HG02678 (cell line): ENCODE measurements at regions not wholly inside any gene's neighbourhood (a gene's known extent, or its start where the extent isn't known, plus 50 kb on each side); places are given as distances from the start of the nearest gene placed in this dataset.

ENCODE experiments used
- ATAC-seq: cut with Tn5 transposase; IDR thresholded peaks from one replicate; pipeline ENCODE4 v1.9.1; 2021; ENCODE audit warnings: mild to moderate bottlenecking, moderate library complexity; ENCODE audit not compliant: unreplicated experiment

GRCh38 chr4:122555216-122555615, 65.7 kb downstream of the IL21 start:
- no peak for ATAC-seq

- no peak for ATAC-seq
These were observed 67.4 kb downstream of the IL21 start for GRCh38 chr4:122553432-122553831.

DNA sequence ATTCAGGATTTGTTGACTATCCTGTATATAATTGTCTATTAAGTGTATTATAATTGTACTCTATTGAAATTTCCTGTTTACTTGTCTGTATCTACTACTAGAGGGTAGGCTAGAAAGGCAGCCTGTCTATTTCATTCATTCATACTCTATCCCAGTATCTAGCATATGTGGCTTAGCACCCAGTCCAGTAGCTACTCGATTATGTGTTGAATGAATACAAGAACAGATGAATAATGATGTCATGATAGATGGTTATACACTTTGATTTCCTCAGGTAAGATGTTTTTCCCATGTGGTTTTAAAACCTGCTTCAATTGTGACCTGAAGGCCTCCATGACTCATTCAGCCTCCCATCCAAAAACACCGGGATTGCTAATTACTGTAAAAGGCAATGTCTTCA, 68.0 kb downstream of the IL21 start:
- no peak for ATAC-seq

GRCh38 chr4:122548886-122549630, 71.8 kb downstream of the IL21 start:
- ATAC-seq = peak; percentile 43

DNA sequence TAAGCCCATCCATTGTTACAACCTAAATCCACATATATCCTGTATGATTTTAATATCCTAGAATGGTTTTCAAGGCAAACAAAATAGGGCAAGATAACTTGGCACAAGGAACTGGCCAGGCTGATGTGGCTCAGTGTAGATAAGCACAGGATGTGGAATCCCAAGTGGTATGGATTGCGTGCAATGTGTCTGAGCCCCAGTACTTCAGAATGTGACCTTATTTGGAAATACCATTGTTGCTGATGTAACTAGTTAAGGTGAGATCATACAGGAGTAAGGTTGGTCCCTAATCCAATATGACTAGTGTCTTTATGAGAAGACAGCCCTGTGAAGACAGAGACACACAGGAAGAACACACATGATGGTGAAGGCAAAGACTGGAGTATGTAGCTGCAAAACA, 72.4 kb downstream of the IL21 start:
- no peak for ATAC-seq

DNA sequence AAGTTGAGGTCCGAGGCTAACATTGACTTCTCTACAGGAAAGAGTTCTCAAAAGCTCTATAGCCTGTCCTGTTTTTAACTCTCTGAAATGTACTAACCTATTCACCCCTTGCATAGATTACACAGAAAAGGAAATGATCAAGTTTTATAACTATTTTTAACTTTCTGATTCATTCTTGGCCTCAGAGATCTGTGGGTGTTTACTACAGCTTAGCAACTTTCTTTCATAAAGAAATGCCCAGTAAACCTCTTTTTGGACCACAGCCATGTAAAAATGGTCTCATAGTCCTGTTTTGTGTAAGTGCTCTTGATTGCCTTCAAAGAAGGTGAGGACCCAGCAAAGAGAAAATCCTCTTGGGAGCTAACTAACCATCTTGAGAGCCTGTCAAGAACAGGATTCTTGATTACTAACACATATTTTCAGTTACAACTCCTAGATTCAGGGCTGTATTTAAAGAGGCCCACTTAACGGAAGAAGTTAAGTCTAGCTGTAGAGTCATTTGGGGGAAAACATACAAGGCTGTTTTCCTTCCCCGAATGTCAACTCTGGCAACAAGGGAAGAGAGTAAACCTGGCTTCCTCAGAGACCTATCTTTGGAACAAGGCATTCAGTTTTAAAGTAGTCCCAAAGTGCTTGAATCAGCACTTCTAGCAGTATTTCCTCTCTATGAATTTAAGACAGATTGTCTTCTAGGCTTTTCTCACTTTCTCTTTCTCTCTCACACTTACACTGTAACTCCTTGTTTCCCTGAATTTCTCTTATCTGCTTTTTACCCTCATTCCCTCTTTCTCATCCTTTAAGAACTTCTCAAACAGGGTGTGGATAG, 78.2 kb downstream of the IL21 start:
- peak; percentile 82 for ATAC-seq

- ATAC-seq = peak; percentile 14
These were observed 78.9 kb downstream of the IL21 start for GRCh38 chr4:122541996-122542395.

DNA sequence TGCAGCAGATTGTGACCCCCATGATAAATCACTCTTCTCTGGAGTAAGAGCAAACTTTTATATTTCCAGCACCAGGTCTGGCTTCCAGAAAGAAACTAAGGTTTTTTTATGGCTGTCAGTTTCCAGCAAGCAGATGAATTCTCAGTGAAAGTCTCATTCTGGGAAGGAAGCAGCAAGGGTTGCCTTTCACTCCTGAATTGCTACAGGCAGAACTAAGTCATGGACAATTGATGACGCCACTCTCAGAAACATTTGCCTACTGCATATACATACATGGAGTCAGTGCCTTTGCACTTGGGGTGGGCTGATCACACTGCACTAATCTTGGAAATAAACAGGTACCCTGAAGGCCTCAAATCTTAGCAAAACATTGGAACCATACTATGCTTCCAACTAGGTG, 80.0 kb downstream of the IL21 start:
- ATAC-seq = no peak

- ATAC-seq = no peak
These were observed 80.9 kb downstream of the IL21 start for GRCh38 chr4:122539861-122540465.

DNA sequence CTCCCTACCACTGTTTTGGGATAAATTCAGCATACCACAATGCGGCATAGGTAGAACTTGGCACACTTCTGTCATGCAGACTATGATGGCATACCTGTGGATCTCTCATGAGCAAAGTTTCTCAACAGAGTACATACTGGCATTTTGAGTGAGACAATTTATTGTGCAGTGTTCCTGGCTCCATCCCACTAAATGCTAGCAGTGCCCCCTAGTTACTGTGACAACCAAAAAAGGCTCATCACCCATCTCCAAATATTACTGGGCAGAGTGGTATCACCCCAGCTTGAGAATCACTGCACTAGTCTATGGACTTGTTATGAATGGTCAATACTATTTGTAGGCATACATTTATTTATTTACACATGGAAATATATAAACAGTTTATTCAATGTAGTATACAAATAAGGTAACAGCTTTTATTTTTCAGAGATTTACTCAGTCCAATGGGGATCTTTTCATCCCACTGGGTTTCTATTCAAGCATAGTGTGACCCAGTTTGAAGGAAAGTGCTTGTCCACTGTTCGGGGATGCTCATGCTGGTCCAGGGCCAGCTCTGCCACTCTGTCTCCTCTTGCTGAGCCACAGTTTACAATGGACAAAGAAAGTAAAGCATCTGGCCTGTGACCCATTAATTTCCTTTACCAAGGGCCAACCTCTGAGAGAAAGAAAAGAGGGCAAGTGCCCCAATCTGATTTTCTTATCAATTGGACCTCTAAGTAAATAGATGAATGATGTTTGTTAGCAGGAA, 81.0 kb upstream of the IL2 start:
- no peak for ATAC-seq

DNA sequence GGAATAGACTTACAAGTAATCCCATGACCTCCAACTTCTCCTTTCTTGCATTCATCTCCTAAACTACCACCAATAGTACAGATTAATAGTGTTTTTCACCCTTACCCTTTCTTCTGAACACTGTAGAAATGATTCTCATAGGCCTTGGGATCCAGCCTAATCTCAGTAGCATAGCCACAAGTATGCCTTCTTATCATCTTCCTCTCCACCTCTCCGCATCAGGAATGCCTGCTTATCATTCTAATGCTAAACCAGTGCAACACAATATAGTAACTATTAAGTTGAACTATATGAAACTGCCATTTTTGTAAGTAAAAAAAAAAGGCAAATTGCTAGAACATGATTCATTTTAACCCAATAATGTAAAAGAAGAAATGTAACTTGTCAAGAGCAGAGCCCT, 79.5 kb upstream of the IL2 start:
- no peak for ATAC-seq

DNA sequence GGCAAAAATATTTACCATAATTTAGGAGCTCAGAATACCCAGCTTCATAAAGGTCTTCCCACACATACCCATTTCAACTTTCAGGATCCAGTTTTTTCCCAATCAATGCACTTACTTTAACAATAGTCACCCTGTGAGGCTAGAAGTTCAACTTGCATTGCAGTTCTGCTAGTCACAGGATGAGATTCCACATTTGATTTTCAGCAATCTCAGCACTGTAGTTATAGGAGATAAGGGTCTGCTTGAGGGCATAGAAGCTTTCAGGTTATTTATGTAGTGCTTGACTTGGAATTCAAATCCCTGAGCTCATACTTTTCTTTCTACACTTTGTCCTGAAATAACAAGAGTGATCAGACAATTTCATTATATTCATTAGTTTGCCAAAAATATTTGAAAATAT, 78.3 kb upstream of the IL2 start:
- no peak for ATAC-seq

DNA sequence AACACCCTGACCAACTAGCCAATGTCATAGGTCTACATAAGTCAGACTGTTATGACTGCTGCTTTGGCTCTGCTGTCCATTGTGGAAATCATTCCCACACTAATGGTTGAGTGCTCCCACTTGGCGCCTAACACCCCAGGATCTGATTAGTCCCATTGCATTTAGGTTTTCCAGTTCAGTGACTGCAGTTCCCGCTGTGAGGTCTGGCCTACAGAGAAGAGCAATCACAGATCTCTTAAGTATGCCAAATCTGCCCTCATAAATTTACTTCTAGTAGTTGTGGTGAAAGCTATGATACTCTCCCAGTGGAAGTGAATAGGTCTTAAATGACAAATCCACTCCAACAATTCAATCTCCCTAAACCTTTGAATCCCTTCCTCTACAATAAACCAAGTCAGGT, 77.3 kb upstream of the IL2 start:
- ATAC-seq = no peak

DNA sequence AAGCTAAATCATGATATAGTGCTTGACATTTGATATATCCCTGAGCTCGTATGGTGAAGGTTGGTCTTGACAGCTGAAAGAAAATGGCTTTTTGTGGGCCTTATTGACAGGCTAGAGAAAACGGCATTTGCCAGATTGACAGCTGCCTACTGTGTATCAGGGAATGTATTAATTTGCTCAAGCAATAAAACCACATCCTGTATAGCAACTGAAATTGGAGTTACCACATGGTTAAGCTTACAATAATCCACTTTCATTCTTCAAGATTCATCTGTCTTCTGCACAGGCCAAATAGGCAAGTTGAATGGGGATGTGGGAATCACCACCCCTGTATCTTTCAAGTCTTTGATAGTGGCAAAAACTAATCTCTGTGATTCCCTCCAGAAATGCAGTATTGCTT, 76.2 kb upstream of the IL2 start:
- ATAC-seq = no peak

- ATAC-seq = no peak
These were observed 75.0 kb upstream of the IL2 start for GRCh38 chr4:122531514-122531913.

DNA sequence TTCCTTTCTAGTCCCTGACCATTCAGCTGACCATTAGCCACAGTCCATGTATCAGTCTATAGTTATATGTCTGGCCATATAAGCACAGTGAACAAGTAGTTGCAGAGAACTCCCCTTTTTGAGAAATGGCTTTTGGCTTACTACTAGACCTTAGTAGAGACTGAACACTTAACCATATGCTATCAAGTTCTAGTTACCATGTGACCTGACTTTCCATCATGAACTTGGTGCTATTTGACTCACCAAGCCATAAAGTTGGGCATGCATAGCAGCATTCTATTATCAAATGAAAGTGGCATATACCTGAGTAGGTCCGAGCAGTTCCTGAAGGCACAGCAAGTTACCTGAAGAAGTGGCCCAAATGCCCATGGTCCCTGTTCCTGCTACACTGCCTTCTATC, 74.5 kb upstream of the IL2 start:
- ATAC-seq = no peak

DNA sequence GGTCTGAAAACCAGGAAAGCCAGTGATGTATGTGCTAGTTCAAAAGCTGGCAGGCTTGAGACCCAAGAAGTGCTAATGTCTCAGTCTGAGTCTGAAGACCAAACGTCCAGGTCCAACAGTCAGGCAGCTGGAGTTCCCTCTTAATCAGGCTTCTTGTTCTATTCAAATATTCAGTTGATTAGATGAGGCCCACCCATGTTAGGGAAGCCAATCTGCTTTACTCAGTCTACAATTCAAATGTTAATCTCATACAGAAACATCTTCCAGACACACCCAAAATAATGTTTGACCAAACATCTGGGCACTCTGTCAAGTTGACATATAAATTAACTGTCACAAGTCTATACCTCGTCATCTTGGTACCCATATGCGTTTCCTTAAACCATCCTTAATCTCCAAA, 72.4 kb upstream of the IL2 start:
- no peak for ATAC-seq

GRCh38 chr4:122525865-122526264, 69.3 kb upstream of the IL2 start:
- no peak for ATAC-seq

DNA sequence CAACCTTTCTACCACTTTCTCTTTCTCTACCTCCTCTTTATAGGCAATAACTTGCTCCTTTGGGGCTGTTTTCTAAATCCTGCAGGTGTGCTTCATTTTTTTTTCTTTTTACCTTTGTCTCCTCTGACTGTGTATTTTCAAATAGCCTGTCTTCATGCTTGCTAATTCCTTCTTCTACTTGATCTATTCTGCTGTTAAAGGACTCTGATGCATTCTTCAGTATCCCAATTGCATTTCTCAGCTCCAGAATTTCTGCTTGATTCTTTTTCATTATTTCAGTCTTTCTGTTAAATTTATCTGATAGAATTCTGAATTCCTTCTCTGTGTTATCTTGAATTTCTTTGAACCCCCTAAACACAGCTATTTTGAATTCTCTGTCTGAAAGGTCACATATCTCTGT, 67.7 kb upstream of the IL2 start:
- ATAC-seq = no peak

- ATAC-seq = no peak
These were observed 66.4 kb upstream of the IL2 start for GRCh38 chr4:122522944-122523343.

GRCh38 chr4:122517345-122517744, 60.8 kb upstream of the IL2 start:
- no peak for ATAC-seq
